Duodenal mucosa (tissue), 2 donors: ENCODE measurements at regions not wholly inside any gene's neighbourhood (a gene's known extent, or its start where the extent isn't known, plus 50 kb on each side); places are given as distances from the start of the nearest gene placed in this dataset.

Experiments used
- H3K27ac ChIP-seq: one replicate; pipeline ENCODE4 v1.7.0; 2013; ENCODE audit warnings: low read depth, low read length
- H3K27me3 ChIP-seq, 2 donors: one replicate each; pipeline ENCODE4 v1.7.0; 2013; ENCODE audit warnings: low read length in 2 of 2, control low read depth in 1 of 2; ENCODE audit not compliant: insufficient read depth in 2 of 2, control insufficient read depth in 1 of 2
- H3K36me3 ChIP-seq, 2 donors: one replicate each; pipeline ENCODE4 v1.7.0; 2013; ENCODE audit warnings: low read length in 2 of 2, control low read depth in 1 of 2; ENCODE audit not compliant: insufficient read depth in 2 of 2, control insufficient read depth in 1 of 2
- H3K4me1 ChIP-seq, 2 donors: one replicate each; pipeline ENCODE4 v1.7.0; 2013; ENCODE audit warnings: low read length in 2 of 2, control low read depth in 1 of 2; ENCODE audit not compliant: insufficient read depth in 2 of 2, control insufficient read depth in 1 of 2
- H3K4me3 ChIP-seq, 2 donors: one replicate each; pipeline ENCODE4 v1.7.0; 2013; ENCODE audit warnings: low read length in 2 of 2, low read depth in 1 of 2
- H3K9ac ChIP-seq, 2 donors: one replicate each; pipeline ENCODE4 v1.7.0; 2013; ENCODE audit warnings: low read length in 2 of 2, low read depth in 1 of 2
- H3K9me3 ChIP-seq, 2 donors: one replicate each; pipeline ENCODE4 v1.7.0; 2013; ENCODE audit warnings: low read length in 2 of 2, control low read depth in 1 of 2; ENCODE audit not compliant: control insufficient read depth in 1 of 2

- Histone ChIP-seq H3K36me3 (no peaks in the 10 kb centered on the region), H3K9ac (no peak overlapping the region), H3K4me3 (no peak overlapping the region), H3K9me3 (no peaks in the 10 kb centered on the region), H3K4me1 (no peaks in the 10 kb centered on the region), H3K27me3 (no peaks in the 10 kb centered on the region), H3K27ac (no peak overlapping the region)
Measured at GRCh38 chr12:41709463-41710285, 435.0 kb downstream of the GXYLT1 start.

- no peaks in the 10 kb centered on the region for H3K36me3 ChIP-seq
- no peak overlapping the region for H3K27ac ChIP-seq
- H3K27me3 ChIP-seq, result no peaks in the 10 kb centered on the region
- no peak overlapping the region for H3K9ac ChIP-seq
- H3K4me3 ChIP-seq, result no peak overlapping the region
- no peaks in the 10 kb centered on the region for H3K9me3 ChIP-seq
- no peaks in the 10 kb centered on the region for H3K4me1 ChIP-seq
Measured at GRCh38 chr12:41709012-41709411, 435.7 kb downstream of the GXYLT1 start.

GRCh38 chr12:41706376-41706775 is 438.3 kb downstream of the GXYLT1 start:
- no peaks in the 10 kb centered on the region for H3K36me3 ChIP-seq
- H3K9me3 ChIP-seq, result no peaks in the 10 kb centered on the region
- H3K27ac ChIP-seq, result no peak overlapping the region
- no peaks in the 10 kb centered on the region for H3K4me1 ChIP-seq
- H3K9ac ChIP-seq, result no peak overlapping the region
- H3K27me3 ChIP-seq, result no peaks in the 10 kb centered on the region
- H3K4me3 ChIP-seq, result no peak overlapping the region

GRCh38 chr12:41701943-41702601 is 442.6 kb downstream of the GXYLT1 start:
- Histone ChIP-seq H3K4me1 (no peaks in the 10 kb centered on the region), H3K4me3 (no peak overlapping the region), H3K27me3 (no peaks in the 10 kb centered on the region), H3K36me3 (no peaks in the 10 kb centered on the region), H3K9ac (no peak overlapping the region), H3K27ac (no peak overlapping the region), H3K9me3 (no peaks in the 10 kb centered on the region)

- Histone ChIP-seq H3K4me3 (no peak overlapping the region), H3K9me3 (no peaks in the 10 kb centered on the region), H3K27ac (no peak overlapping the region), H3K9ac (no peak overlapping the region), H3K36me3 (no peaks in the 10 kb centered on the region), H3K27me3 (no peaks in the 10 kb centered on the region), H3K4me1 (no peaks in the 10 kb centered on the region)
Measured at GRCh38 chr12:41700940-41701339, 443.7 kb downstream of the GXYLT1 start.

- Histone ChIP-seq H3K4me1 (no peaks in the 10 kb centered on the region), H3K27me3 (no peaks in the 10 kb centered on the region), H3K9me3 (no peaks in the 10 kb centered on the region), H3K27ac (no peak overlapping the region), H3K4me3 (no peak overlapping the region), H3K36me3 (no peaks in the 10 kb centered on the region), H3K9ac (no peak overlapping the region)
Measured at GRCh38 chr12:41699658-41700057, 445.0 kb downstream of the GXYLT1 start.

GRCh38 chr12:41697161-41697560 is 447.5 kb downstream of the GXYLT1 start:
- Histone ChIP-seq H3K4me1 (no peaks in the 10 kb centered on the region), H3K4me3 (no peak overlapping the region), H3K27me3 (no peaks in the 10 kb centered on the region), H3K9ac (no peak overlapping the region), H3K36me3 (no peaks in the 10 kb centered on the region), H3K9me3 (no peaks in the 10 kb centered on the region), H3K27ac (no peak overlapping the region)

- Histone ChIP-seq H3K36me3 (no peaks in the 10 kb centered on the region), H3K4me3 (no peak overlapping the region), H3K9me3 (peaks cover 0 to 3% of the 10 kb centered on the region in 2 donors), H3K4me1 (no peaks in the 10 kb centered on the region), H3K9ac (no peak overlapping the region), H3K27ac (no peak overlapping the region), H3K27me3 (no peaks in the 10 kb centered on the region)
Measured at GRCh38 chr12:41684997-41685396, 459.7 kb downstream of the GXYLT1 start.

- Histone ChIP-seq H3K27ac (no peak overlapping the region), H3K4me1 (no peaks in the 10 kb centered on the region), H3K9me3 (peaks cover 0 to 3% of the 10 kb centered on the region in 2 donors)
Measured at GRCh38 chr12:41683513-41684240, 461.0 kb downstream of the GXYLT1 start.

GRCh38 chr12:41683023-41683422 is 461.7 kb downstream of the GXYLT1 start:
- Histone ChIP-seq H3K36me3 (no peaks in the 10 kb centered on the region), H3K4me3 (no peak overlapping the region), H3K9ac (no peak overlapping the region), H3K4me1 (no peaks in the 10 kb centered on the region), H3K9me3 (peaks cover 0 to 3% of the 10 kb centered on the region in 2 donors), H3K27me3 (no peaks in the 10 kb centered on the region), H3K27ac (no peak overlapping the region)

More at GRCh38 chr12:41683513-41684240, 461.0 kb downstream of the GXYLT1 start:
- Histone ChIP-seq H3K36me3 (no peaks in the 10 kb centered on the region), H3K27me3 (no peaks in the 10 kb centered on the region), H3K9ac (no peak overlapping the region), H3K4me3 (no peak overlapping the region)
